Glutamatergic neuron (in vitro differentiated cells): ENCODE measurements at regions not wholly inside any gene's neighbourhood (a gene's known extent, or its start where the extent isn't known, plus 50 kb on each side); places are given as distances from the start of the nearest gene placed in this dataset.
A peak's percentile ranks its signal among the peaks of the same experiment; 100 is the strongest.

Source experiments
- DNase-seq: peaks from one replicate; pipeline ENCODE4 v3.0.0; 2022
- H3K27ac Mint-ChIP-seq: one replicate; pipeline ENCODE4 v1.8.0; 2020; ENCODE audit warnings: mild to moderate bottlenecking, mixed read lengths, inconsistent platforms; ENCODE audit not compliant: unreplicated experiment
- H3K27me3 Mint-ChIP-seq: one replicate; pipeline ENCODE4 v1.8.0; 2020; ENCODE audit warnings: mild to moderate bottlenecking, moderate library complexity, mixed read lengths, inconsistent platforms; ENCODE audit not compliant: unreplicated experiment
- H3K36me3 Mint-ChIP-seq: one replicate; pipeline ENCODE4 v1.8.0; 2020; ENCODE audit warnings: mild to moderate bottlenecking, mixed read lengths, inconsistent platforms; ENCODE audit not compliant: unreplicated experiment
- H3K4me1 Mint-ChIP-seq: one replicate; pipeline ENCODE4 v1.8.0; 2020; ENCODE audit warnings: mild to moderate bottlenecking, low read depth, mixed read lengths, inconsistent platforms; ENCODE audit not compliant: unreplicated experiment
- H3K4me3 Mint-ChIP-seq: one replicate; pipeline ENCODE4 v1.8.0; 2020; ENCODE audit warnings: mild to moderate bottlenecking, mixed read lengths, inconsistent platforms; ENCODE audit not compliant: unreplicated experiment
- H3K9me3 Mint-ChIP-seq: one replicate; pipeline ENCODE4 v1.8.0; 2020; ENCODE audit warnings: mild to moderate bottlenecking, moderate library complexity, mixed read lengths, inconsistent platforms; ENCODE audit not compliant: unreplicated experiment
- TF ChIP-seq, protein P1 (sequence below): fragments of 200-600 bp; sonication (generic); IDR thresholded peaks from one replicate; pipeline ENCODE4 v1.5.0; 2021; ENCODE audit not compliant: partially characterized antibody, unreplicated experiment

DNA sequence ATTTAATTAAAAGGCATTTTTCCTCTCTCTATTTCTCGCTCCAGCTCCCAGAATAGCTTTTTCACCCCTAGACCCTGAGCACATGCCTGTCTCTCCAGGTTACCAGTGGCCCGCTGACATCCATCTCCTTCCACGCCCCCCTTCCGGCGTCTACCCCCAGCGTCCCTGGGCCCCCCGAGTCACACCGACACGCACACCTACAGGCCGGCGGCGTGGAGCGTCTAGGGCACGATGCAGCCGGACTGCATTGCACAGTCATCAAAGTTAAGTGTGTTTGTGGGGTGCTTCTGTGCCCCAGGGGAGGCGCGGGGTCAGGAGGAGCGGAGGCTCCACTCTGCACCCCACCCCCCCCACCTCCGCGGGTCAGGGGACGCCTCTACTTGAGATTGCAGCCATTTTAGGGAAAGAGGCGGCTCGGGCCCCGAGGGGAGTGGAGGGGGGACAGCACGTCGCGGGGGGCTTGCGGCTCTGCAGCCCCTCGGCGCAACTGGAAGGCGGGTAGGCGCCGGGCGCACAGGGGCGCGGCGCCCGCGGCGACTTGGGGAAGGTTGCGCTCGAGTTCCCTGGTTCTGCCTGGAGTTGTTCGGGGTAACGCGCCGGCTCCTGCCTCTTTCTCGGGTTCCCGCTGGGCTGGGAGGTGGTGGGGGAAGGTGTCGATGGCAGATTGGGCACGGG is 112.7 kb downstream of the DHX15 start:
- H3K36me3 Mint-ChIP-seq, result no peaks in the 10 kb centered on the region
- H3K9me3 Mint-ChIP-seq, result peaks cover 26% of the 10 kb centered on the region
- TF ChIP-seq, protein P1, sequence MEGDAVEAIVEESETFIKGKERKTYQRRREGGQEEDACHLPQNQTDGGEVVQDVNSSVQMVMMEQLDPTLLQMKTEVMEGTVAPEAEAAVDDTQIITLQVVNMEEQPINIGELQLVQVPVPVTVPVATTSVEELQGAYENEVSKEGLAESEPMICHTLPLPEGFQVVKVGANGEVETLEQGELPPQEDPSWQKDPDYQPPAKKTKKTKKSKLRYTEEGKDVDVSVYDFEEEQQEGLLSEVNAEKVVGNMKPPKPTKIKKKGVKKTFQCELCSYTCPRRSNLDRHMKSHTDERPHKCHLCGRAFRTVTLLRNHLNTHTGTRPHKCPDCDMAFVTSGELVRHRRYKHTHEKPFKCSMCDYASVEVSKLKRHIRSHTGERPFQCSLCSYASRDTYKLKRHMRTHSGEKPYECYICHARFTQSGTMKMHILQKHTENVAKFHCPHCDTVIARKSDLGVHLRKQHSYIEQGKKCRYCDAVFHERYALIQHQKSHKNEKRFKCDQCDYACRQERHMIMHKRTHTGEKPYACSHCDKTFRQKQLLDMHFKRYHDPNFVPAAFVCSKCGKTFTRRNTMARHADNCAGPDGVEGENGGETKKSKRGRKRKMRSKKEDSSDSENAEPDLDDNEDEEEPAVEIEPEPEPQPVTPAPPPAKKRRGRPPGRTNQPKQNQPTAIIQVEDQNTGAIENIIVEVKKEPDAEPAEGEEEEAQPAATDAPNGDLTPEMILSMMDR, result no peak
- peak overlapping the region; percentile 81 for H3K27ac Mint-ChIP-seq
- H3K4me1 Mint-ChIP-seq, result peaks cover 39% of the 10 kb centered on the region
- peak; percentile 47 for DNase-seq
- peaks cover 19% of the 10 kb centered on the region for H3K27me3 Mint-ChIP-seq
- peak overlapping the region; percentile 98 for H3K4me3 Mint-ChIP-seq

DNA sequence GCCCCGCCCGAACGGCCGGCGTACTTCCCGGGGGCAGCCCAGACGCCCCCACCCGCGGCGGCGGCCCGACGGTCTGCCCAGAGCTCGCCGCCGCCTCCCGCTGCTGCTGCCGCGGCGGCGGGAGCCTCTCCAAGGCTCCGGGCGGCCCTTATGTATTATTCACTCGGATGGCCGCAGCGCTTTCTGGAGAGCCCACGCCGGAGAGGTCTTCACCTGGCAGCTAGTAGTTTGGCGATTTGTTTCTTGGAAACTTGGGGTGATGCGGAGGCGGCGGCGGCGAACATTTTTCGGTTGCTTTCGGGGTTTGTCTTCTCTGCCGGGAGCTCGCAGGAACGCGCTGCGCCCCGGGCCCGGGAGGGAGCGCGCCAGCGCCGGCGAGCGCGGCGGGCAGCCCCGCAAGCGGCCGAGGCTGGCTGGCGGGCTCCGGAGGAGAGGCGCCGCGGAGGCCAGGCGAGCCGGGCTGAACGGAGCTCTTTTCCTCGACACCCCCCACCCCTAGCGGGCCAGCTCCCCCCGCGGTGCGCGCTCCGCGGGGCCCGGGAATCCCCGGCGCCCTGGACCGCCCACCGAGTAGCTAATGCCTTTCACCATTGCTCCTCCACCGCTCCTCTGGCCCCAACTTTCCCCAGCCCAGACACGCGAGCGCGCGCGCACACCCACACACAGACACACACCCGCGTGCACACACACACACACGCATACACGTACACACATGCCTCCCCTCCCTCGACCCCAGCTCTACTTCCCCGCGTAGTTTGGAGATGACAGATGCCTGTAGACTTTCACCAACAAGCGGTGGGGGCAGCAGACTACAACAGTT is 113.5 kb downstream of the DHX15 start:
- TF ChIP-seq, protein P1, result no peak
- no peaks in the 10 kb centered on the region for H3K36me3 Mint-ChIP-seq
- H3K4me3 Mint-ChIP-seq, result peak overlapping the region; percentile 98
- H3K4me1 Mint-ChIP-seq, result peaks cover 32% of the 10 kb centered on the region
- peak overlapping the region; percentile 81 for H3K27ac Mint-ChIP-seq
- H3K9me3 Mint-ChIP-seq, result peaks cover 20% of the 10 kb centered on the region
- peak; percentile 50 for DNase-seq
- peaks cover 17% of the 10 kb centered on the region for H3K27me3 Mint-ChIP-seq

DNA sequence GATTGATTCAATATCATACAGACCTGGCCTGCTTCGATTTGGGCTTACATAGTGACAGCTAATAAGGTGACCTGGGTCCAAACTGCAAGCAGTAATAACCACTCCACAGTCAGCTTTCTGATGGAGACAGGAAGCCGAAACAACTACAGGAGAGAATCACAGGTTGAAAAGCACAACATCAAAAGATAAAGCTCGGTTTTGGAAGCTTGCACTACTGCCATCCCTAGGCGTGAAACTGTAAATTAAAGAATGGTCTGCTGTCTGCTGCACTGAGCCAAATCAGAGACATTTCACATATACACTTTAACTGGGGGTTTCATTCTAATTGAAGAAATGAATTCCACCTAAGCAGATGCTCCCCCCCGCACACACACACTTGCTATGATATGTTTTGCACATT is 116.3 kb downstream of the DHX15 start:
- TF ChIP-seq, protein P1, result no peak
- no peak for DNase-seq
- Mint-ChIP-seq H3K36me3 (no peaks in the 10 kb centered on the region), H3K4me1 (peaks cover 36% of the 10 kb centered on the region), H3K4me3 (no peak overlapping the region), H3K27ac (no peak overlapping the region), H3K9me3 (peaks cover 21% of the 10 kb centered on the region), H3K27me3 (peaks cover 13% of the 10 kb centered on the region)

DNA sequence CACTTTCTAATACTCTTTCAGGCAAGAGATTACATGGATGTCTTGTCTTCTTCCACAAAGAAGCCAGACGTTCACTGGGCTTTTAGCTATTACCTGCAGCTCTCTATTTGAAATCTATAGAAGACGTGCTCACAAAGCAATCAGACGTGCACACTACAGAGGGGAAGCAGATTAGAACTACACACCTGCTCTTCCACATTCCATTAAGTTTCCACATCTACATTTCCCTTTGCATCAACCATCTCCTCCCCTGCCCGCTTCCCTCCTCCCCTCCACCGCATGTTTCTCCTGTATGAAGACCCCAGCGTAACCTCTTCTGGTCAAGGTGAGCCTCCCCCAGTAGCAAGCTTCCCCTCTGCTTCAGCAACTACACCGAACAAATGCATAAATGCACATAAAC is 119.8 kb downstream of the DHX15 start:
- Mint-ChIP-seq H3K36me3 (no peaks in the 10 kb centered on the region), H3K27me3 (no peaks in the 10 kb centered on the region), H3K4me1 (peaks cover 39% of the 10 kb centered on the region), H3K27ac (peak overlapping the region; percentile 14), H3K9me3 (peaks cover 6% of the 10 kb centered on the region), H3K4me3 (no peak overlapping the region)
- TF ChIP-seq, protein P1, result no peak
- DNase-seq, result no peak

DNA sequence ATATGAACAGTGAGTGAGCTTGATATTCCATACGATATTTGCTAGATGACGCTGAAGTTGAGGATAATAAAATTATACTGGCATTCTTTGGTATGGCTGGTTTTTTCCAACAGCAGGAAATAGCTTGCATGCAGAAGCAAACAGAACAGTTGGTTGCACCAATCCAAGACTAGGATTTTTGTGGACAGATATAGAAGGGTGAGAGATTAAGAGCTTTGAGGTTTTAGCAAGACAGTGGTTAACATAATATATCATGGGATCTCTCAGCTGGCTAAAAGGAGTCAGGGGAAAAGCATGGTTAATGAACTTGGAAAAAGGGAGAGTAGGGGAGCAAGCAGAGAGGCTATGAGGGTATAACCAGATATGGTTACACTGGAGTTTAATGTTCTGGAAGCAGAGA is 127.9 kb downstream of the DHX15 start:
- DNase-seq, result no peak
- TF ChIP-seq, protein P1, result no peak
- Mint-ChIP-seq H3K36me3 (peaks cover 29% of the 10 kb centered on the region), H3K27me3 (peaks cover 2% of the 10 kb centered on the region), H3K9me3 (peaks cover 9% of the 10 kb centered on the region), H3K4me1 (peaks cover 22% of the 10 kb centered on the region), H3K27ac (peak overlapping the region; percentile 30), H3K4me3 (peak overlapping the region; percentile 31)
